ENCODE measurements at regions not wholly inside any gene's neighbourhood (a gene's known extent, or its start where the extent isn't known, plus 50 kb on each side); places are given as distances from the start of the nearest gene placed in this dataset.

- TF ChIP-seq, protein P1, sequence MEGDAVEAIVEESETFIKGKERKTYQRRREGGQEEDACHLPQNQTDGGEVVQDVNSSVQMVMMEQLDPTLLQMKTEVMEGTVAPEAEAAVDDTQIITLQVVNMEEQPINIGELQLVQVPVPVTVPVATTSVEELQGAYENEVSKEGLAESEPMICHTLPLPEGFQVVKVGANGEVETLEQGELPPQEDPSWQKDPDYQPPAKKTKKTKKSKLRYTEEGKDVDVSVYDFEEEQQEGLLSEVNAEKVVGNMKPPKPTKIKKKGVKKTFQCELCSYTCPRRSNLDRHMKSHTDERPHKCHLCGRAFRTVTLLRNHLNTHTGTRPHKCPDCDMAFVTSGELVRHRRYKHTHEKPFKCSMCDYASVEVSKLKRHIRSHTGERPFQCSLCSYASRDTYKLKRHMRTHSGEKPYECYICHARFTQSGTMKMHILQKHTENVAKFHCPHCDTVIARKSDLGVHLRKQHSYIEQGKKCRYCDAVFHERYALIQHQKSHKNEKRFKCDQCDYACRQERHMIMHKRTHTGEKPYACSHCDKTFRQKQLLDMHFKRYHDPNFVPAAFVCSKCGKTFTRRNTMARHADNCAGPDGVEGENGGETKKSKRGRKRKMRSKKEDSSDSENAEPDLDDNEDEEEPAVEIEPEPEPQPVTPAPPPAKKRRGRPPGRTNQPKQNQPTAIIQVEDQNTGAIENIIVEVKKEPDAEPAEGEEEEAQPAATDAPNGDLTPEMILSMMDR (IDR thresholded peaks at IDR 0.05), result no peak
- no peak for TF ChIP-seq POLR2A (IDR thresholded peaks at IDR 0.05)
Observed at GRCh38 chr7:25647872-25648271, 419.6 kb upstream of the NPVF start.
